Right atrium auricular region (tissue), 2 donors: ENCODE measurements at regions not wholly inside any gene's neighbourhood (a gene's known extent, or its start where the extent isn't known, plus 50 kb on each side); places are given as distances from the start of the nearest gene placed in this dataset.

ENCODE experiments used
- DNase-seq: peaks from one replicate; pipeline ENCODE4 v3.0.0-alpha.2; 2019; ENCODE audit warnings: low spot score
- H3K27ac ChIP-seq, 2 donors: fragments of 200-600 bp; sonication (generic); 1 replicate in 1 of 2; 2 replicates in 1 of 2; pipeline ENCODE4 v1.5.1; 2016 to 2019
- H3K27me3 ChIP-seq, 2 donors: fragments of 200-600 bp; sonication (generic); one replicate each; pipeline versions ENCODE4 v1.5.1 to v1.6.0; 2017 to 2019
- H3K36me3 ChIP-seq: fragments of 200-600 bp; sonication (generic); one replicate; pipeline ENCODE4 v1.5.1; 2016
- H3K4me1 ChIP-seq, 2 donors: fragments of 200-600 bp; sonication (generic); one replicate each; pipeline versions ENCODE4 v1.5.1 to v1.6.0; 2017 to 2019
- H3K4me3 ChIP-seq, 2 donors: fragments of 200-600 bp; sonication (generic); 1 replicate in 1 of 2; 2 replicates in 1 of 2; pipeline ENCODE4 v1.5.1; 2017 to 2019; ENCODE audit warnings: mild to moderate bottlenecking in 1 of 2, moderate library complexity in 1 of 2
- H3K9me3 ChIP-seq, 2 donors: fragments of 200-600 bp; sonication (generic); one replicate each; pipeline ENCODE4 v1.5.1; 2019
- CTCF ChIP-seq, 2 donors: fragments of 200-600 bp; sonication (generic); IDR thresholded peaks; one replicate each; pipeline ENCODE4 v1.5.1; 2019; ENCODE audit warnings: antibody characterized with exemption in 2 of 2

GRCh38 chr13:102974317-102975087 is 91.7 kb downstream of the SLC10A2 start:
- H3K4me3 ChIP-seq, result no peak overlapping the region
- no peak for DNase-seq
- H3K9me3 ChIP-seq, result no peaks in the 10 kb centered on the region
- no peaks in the 10 kb centered on the region for H3K27me3 ChIP-seq
- H3K27ac ChIP-seq, result no peak overlapping the region
- no peaks in the 10 kb centered on the region for H3K36me3 ChIP-seq
- H3K4me1 ChIP-seq, result no peaks in the 10 kb centered on the region
- TF ChIP-seq CTCF (IDR thresholded peaks at IDR 0.05), result no peak

DNA sequence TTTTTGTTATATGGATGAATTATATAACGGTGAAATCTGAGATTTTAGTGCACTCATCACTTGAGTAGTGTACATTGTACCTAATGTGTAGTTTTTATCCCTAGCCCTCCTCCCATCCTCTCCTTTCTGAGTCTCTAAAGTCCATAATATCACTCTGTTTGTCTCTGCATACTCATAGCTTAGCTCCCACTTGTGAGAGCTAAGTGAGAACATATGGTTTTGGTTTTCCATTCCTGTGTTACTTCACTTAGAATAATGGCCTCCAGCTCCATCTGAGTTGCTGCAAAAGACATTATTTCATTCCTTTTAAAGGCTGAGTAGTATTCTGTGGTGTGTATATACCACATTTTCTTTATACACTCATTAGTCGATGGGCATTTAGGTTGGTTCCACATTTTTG is 94.0 kb downstream of the SLC10A2 start:
- Histone ChIP-seq H3K4me3 (no peak overlapping the region), H3K27me3 (no peaks in the 10 kb centered on the region), H3K9me3 (no peaks in the 10 kb centered on the region), H3K27ac (no peak overlapping the region), H3K36me3 (no peaks in the 10 kb centered on the region), H3K4me1 (no peaks in the 10 kb centered on the region)
- TF ChIP-seq CTCF (IDR thresholded peaks at IDR 0.05), result no peak
- DNase-seq, result no peak

DNA sequence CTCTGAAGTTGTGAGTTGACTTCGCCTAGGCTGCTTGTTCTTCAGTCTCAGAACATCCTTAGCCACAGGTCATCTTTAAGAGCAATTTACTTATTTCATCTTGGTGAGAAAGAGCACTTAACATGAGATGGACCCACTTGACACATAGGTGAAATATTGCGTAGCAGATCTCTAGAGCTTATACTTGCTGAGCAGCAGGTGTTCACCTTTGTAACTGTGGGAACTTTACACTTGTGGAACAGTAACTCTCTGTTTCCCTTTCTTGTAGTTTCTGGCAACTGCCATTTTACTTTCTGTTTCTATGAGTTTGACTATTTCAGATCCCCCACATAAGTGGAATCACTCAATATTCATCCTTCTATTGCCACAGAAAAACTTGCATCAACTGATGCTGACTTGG is 95.7 kb downstream of the SLC10A2 start:
- Histone ChIP-seq H3K27ac (no peak overlapping the region), H3K9me3 (no peaks in the 10 kb centered on the region), H3K36me3 (no peaks in the 10 kb centered on the region), H3K4me1 (no peaks in the 10 kb centered on the region), H3K4me3 (no peak overlapping the region), H3K27me3 (no peaks in the 10 kb centered on the region)
- DNase-seq, result no peak
- TF ChIP-seq CTCF (IDR thresholded peaks at IDR 0.05), result no peak

DNA sequence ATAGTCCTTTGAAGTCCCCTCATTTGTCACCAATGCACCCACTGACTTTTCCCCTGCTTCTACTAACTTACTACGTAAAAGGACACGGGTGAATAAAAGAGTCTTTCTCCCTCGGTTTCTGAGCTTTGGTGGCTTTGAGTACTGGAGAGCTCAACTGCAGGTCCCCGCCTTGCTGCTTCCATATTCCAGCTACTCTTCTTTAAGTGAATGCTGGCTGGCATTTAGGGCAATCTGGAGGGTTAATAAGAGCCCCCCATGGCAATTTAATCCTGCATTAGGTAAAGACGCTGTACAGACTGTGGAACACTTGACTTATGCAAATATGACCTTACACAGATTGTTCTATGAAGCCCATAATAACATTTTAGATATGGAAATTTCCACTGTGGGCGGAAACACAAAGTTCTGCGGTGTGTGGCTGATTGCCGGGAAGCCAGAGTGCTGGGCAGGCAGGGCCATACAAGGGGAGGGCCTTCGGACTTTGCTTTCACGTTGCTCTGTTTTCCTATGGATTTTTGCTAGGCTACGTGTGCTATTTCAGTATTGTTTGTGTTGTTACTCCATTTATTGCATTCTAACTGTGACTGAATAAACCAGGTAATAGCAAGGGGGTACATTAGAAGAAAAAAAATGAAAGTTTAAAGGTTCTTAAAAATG is 97.5 kb downstream of the SLC10A2 start:
- no peaks in the 10 kb centered on the region for H3K27me3 ChIP-seq
- no peaks in the 10 kb centered on the region for H3K36me3 ChIP-seq
- no peak for TF ChIP-seq CTCF (IDR thresholded peaks at IDR 0.05)
- no peak overlapping the region for H3K27ac ChIP-seq
- no peaks in the 10 kb centered on the region for H3K4me1 ChIP-seq
- no peaks in the 10 kb centered on the region for H3K9me3 ChIP-seq
- no peak for DNase-seq
- H3K4me3 ChIP-seq, result no peak overlapping the region

DNA sequence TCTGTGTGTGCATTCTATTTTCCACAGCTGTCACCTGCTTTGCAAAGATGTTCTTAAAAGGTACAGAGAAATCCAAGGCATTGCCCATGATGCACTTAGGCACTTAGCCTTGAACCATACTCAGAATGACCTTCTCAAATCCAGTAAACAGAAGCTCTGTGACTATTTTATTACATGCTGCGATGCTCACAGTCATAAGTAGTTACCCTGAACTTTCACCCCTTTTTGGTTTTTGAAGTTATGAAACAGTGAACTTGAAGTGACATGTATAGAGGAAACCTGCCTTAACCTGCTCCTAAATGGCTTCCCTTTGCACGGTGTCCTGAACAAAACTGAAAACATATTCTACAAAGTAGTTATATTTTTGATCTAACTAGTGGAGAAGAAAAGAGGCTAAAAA is 100.4 kb downstream of the SLC10A2 start:
- no peak overlapping the region for H3K27ac ChIP-seq
- H3K4me3 ChIP-seq, result no peak overlapping the region
- no peak for DNase-seq
- no peaks in the 10 kb centered on the region for H3K4me1 ChIP-seq
- no peaks in the 10 kb centered on the region for H3K36me3 ChIP-seq
- no peak for TF ChIP-seq CTCF (IDR thresholded peaks at IDR 0.05)
- no peaks in the 10 kb centered on the region for H3K27me3 ChIP-seq
- H3K9me3 ChIP-seq, result no peaks in the 10 kb centered on the region
